T-helper 1 cell treated with Interleukin-12 subunit alpha and Interleukin-12 subunit beta and Interleukin-4 antibody, amounts not matched to agents 30 ng/mL and 1 ng/mL, for 36 hours (primary cell): ENCODE measurements at regions not wholly inside any gene's neighbourhood (a gene's known extent, or its start where the extent isn't known, plus 50 kb on each side); places are given as distances from the start of the nearest gene placed in this dataset.

ENCODE experiments used
- intact Hi-C: fragments of 100-400 bp; cut with micrococcal nuclease; formaldehyde crosslinking; loops from one replicate; pipeline ENCODE4 v1.15.1; 2024

GRCh38 chr3:31367518-31367917, 165.2 kb upstream of the STT3B start:
- intact Hi-C loops, result no loop called here

GRCh38 chr3:31369637-31370379, 162.9 kb upstream of the STT3B start:
- intact Hi-C loops, result loop anchor here (1.0 kb wide), 1 partner anchor 10 kb away; no protein-coding TSS in a partner anchor

- intact Hi-C loops, result no loop called here
These were observed 162.4 kb upstream of the STT3B start for GRCh38 chr3:31370380-31370666.

DNA sequence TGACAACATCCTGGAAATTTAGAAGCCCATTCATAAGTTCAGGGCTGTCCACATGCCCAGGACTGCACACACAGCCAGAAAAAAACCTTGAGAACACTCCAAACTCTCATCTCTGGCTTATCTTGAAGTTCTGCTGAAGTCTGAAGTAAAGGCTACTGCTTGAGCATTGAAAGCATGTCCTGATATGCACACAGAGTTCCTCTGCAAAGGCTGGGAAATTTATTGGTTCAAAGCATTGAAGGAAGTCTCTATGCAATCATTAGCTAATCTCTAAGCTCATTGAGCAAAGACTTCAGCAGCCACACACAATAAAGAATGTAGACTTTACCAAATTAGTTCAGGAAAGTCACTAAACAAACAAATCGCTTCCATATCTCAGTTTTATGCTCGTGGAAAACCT, 162.0 kb upstream of the STT3B start:
- intact Hi-C loops, result no loop called here

DNA sequence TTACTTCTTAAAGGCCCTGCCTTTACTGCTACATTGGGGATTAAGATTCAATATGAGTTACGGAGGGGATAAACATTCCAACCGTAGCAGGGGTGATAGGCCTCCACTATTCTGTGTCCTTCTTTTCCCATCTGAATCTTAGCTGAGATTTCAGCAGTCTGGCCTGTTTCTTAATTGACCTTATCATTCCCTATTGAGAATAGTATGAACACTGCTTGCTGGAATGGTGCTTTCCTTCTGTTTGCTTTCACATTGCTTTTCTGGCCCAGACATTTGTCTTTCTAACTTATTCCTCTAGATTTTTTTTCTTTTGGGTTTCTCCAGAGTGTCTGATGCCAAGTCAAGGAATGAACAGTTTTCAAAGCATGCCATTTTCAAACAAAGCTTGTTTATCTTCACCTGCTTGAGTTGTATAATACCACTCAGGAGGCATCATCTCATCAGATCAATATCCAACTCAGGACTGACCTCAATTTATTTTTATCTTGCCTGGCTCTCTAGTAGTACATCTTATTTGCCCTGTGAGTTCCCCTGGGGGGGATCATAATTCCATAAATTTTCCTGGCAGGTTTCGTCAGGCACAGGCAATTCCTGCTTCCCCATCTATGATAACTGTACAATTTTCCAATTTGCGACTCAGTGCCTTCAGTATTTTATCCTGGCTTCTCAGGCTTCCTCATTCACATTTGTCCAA, 161.1 kb upstream of the STT3B start:
- intact Hi-C loops, result no loop called here

DNA sequence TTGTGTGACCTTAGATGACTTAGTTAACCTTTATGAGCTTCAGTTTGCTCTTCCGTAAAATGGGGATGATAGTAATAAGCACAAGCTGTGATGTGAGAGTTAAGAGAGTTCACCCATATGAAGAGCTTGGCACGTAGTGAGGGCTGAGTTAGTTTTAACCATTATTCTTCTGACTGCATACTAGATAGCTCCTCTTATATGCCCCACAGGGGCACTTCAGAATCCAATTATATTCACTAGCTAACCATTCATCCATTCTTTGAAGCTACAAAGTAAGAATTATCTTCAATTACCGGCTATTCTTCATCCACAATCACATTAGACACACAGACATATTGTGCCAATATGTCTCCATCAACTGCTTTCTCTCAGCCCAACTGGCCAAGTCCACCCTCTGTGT, 159.0 kb upstream of the STT3B start:
- intact Hi-C loops, result no loop called here

GRCh38 chr3:31377045-31377642, 155.6 kb upstream of the STT3B start:
- intact Hi-C loops, result no loop called here

DNA sequence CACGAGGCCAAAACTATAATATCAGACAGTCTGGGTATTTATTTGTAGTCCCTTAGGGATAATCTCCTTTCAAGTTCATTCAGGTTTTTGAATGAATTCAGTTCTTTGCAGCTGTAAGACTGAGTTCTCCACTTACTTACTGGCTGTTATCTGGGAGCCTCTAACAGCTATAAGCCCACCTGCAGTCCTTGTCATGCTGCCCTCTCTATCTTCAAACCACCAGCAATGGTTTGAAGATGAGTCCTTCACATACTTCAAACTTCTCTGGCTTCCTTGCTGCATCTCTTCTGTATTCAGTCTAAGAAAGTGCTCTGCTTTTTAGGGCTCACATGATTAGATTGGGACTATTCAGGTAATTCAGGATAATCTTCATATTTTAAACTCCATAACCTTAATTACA, 154.5 kb upstream of the STT3B start:
- intact Hi-C loops, result no loop called here

DNA sequence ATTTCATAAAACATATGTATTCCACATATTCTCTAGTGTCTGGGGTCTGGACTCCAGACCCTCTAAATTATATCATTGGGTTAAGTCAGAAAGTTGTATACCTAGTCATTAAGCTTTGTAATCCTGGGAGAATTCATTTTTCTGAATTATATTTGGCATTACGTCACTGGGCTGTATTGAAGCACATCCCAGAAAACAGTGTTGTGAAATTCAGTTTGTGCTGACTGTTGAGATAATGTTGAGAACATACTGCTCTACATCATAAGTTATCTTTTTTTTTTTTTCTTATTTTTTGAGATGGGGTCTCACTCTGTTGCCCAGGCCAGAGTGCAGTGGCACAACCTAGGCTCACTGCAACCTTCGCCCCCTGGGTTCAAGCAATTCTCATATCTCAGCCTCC, 153.1 kb upstream of the STT3B start:
- intact Hi-C loops, result no loop called here

GRCh38 chr3:31382856-31383255, 149.9 kb upstream of the STT3B start:
- intact Hi-C loops, result no loop called here

- intact Hi-C loops, result no loop called here
These were observed 148.6 kb upstream of the STT3B start for GRCh38 chr3:31384117-31384516.

GRCh38 chr3:31389939-31390338, 142.8 kb upstream of the STT3B start:
- intact Hi-C loops, result no loop called here

DNA sequence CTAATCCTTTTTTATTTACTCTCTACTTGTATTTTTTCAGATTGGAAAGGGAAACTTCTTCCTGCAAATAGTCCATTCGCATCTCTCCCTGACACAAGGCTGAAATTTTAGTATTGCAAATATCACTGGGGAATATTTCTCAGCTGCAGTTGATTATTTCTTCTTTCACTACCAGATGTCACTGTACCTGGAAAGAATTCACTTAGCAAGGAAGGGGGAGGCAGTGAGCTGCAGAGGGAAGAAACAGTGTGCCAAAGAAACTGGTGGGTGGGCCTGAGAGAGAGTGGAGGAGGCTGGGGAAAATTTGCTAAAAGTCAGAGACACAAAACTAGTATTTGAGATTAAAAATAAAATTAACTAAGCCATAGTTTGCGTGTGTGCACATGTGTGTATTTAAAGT, 142.3 kb upstream of the STT3B start:
- intact Hi-C loops, result no loop called here

DNA sequence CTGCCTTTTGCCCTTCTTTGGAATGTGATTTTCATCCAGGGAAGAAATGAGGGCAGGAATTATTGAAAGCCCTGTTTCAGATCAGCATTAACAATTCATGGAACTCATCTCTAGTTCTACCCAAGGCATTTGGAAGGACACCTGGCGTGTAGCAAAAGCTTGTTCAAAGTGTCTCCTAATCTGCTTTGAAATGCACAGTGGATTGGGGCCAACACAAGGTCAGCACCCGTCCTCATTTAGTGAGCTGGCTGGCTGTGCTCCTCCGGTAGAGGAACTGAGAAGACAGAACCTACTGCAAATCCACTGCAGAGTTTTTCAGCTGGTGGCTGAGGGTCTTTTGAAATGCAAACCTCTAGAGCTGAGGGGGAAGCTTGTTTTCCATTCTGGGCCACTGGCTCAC, 141.6 kb upstream of the STT3B start:
- intact Hi-C loops, result no loop called here

DNA sequence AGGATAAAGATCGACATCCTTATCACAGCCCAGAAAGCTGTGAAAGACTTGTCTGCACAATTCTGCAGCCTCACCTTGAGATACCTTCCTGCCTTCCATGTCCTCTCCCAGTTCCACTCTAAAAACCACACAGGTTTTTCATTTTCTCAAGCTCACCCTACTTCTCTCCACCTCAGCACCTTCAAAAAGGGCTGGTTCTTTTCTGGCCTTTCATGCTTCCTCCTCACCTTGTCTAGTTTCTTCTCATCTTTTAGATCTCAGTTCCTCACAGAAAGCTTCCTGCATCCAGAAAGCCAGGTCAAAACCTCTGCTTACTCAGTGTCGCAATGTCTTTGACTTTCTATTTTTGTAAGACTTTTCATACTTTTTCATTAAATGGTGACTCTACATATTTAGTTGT, 140.2 kb upstream of the STT3B start:
- intact Hi-C loops, result no loop called here

- intact Hi-C loops, result no loop called here
These were observed 133.5 kb upstream of the STT3B start for GRCh38 chr3:31399271-31399670.

DNA sequence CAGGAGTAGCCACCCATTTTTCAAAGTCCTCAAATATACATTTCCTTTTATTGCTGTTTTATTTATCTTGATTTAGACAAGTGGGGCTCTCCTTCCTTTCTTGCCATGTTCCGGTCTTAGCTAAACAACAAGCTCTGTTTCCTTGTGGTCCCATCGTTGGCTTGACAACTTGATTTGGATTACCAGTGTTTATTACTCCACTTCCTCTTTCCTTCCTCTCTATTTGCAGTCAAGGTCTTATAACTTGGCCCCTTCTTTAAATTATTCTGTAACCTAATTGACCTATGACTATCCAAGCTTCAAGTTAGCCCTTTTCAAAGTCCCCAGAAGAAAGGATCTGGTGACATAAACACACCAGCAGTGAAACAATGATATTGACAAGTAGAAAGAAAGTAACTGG, 130.6 kb upstream of the STT3B start:
- intact Hi-C loops, result no loop called here

DNA sequence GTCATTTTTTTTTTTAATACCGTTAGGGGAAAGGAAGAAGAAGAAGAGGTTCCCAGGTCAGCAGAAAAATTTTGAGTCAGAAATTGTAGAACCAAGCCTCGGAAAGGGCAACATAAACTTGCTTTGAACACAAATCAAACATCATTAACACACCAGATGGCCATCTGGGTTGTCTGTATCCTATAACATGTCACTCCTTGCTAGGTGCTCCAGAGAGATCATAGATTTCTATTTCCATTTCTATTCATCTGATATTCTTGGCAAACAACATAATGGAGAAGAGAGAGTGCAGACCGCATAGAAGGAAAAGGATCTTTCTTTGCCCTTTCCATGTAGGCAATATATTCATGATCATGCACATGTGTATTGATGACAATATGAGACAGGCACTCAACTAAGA, 129.5 kb upstream of the STT3B start:
- intact Hi-C loops, result no loop called here

DNA sequence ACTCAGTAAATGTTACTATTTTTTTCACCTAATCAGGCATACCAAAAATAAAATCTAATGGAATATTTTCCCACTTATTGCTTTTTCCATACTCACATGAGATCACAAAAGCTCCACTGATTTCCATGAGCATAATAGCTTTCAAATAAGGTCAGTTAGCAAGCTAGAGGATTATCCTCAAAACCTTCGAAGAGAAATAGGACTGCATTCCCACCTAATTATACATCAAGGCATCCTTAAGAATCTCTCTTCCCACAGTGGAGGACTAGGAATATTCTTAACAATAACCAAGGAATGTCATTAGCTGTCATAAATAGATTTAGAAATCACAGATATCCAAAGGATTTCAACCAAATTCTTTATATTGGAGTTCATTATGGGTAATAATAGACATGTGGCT, 127.9 kb upstream of the STT3B start:
- intact Hi-C loops, result no loop called here

- intact Hi-C loops, result no loop called here
These were observed 127.2 kb upstream of the STT3B start for GRCh38 chr3:31405515-31405914.

GRCh38 chr3:31406896-31407295, 125.8 kb upstream of the STT3B start:
- intact Hi-C loops, result no loop called here

GRCh38 chr3:31407665-31408064, 125.1 kb upstream of the STT3B start:
- intact Hi-C loops, result no loop called here

GRCh38 chr3:31408720-31409119, 124.0 kb upstream of the STT3B start:
- intact Hi-C loops, result no loop called here
